ENCODE measurements at regions not wholly inside any gene's neighbourhood (a gene's known extent, or its start where the extent isn't known, plus 50 kb on each side); places are given as distances from the start of the nearest gene placed in this dataset.

GRCh38 chr9:11828201-11828600, 865.0 kb upstream of the TYRP1 start:
- in situ Hi-C loops (cut with MboI; ENCODE audit: low sequenced_read_pairs): no loop called here
- no TSS peak for BruUV-seq (replicated peaks)
- H3K14ac ChIP-seq (replicated peaks; ENCODE audit: low read depth, low read length): no peak overlapping the region
- H4K5ac ChIP-seq (ENCODE audit: low read depth, low read length): no peak overlapping the region
- H2BK120ac ChIP-seq (ENCODE audit: low read depth, low read length): no peak overlapping the region
- H3K4me3 ChIP-seq (ENCODE audit: insufficient read depth, low read depth, low read length): no peak overlapping the region
- no peaks in the 10 kb centered on the region for H3K9me1 ChIP-seq (ENCODE audit: insufficient read depth, low read length)
- no peak overlapping the region for H2AK5ac ChIP-seq (ENCODE audit: low read depth, low read length)
- no peak overlapping the region for H2BK20ac ChIP-seq (ENCODE audit: low read depth, low read length)
- no peaks in the 10 kb centered on the region for H4K20me1 ChIP-seq (ENCODE audit: insufficient read depth, low read length)
- H4K8ac ChIP-seq (ENCODE audit: low read depth in 2 of 2, low read length in 2 of 2): no peak overlapping the region
- POLR2A ChIA-PET (ENCODE audit: unreplicated experiment): no interaction called here
- CTCF ChIA-PET: no interaction called here
- TF ChIP-seq POLR2A (IDR thresholded peaks at IDR 0.05; ENCODE audit: low read depth, low read length): no peak
- no peak for TF ChIP-seq MAFK (IDR thresholded peaks at IDR 0.05; ENCODE audit: low read depth, low read length)
- TF ChIP-seq RAD21 (IDR thresholded peaks at IDR 0.05; ENCODE audit: low read length): no peak
- TF ChIP-seq FOS (IDR thresholded peaks at IDR 0.05; ENCODE audit: low read depth, low read length): no peak
- no peak for TF ChIP-seq MXI1 (IDR thresholded peaks at IDR 0.05; ENCODE audit: borderline replicate concordance, low read depth, low read length)
- TF ChIP-seq CTCF (conservative IDR thresholded peaks at IDR 0.05; ENCODE audit: low read depth, low read length): no peak
- no peak for TF ChIP-seq CEBPB (IDR thresholded peaks at IDR 0.05; ENCODE audit: low read depth, low read length)
- TF ChIP-seq CHD1 (IDR thresholded peaks at IDR 0.05; ENCODE audit: low read depth, low read length): no peak
- no peak for TF ChIP-seq RFX5 (IDR thresholded peaks at IDR 0.05; ENCODE audit: low read depth, low read length)
- no peak for ATAC-seq (ENCODE audit: low read depth)
- no peak overlapping the region for H3K18ac ChIP-seq (ENCODE audit: low read depth, low read length)
- H3K4me1 ChIP-seq (ENCODE audit: control insufficient read depth, insufficient read depth, low read length): no peaks in the 10 kb centered on the region
- dilution Hi-C loops (cut with HindIII; ENCODE audit: low sequenced_read_pairs, unreplicated experiment): no loop called here
- no peak overlapping the region for H2AK9ac ChIP-seq (replicated peaks; ENCODE audit: low read depth, low read length, poor library complexity)
- H3K27me3 ChIP-seq (ENCODE audit: control insufficient read depth, insufficient read depth, low read length): no peaks in the 10 kb centered on the region
- no peak overlapping the region for H2BK15ac ChIP-seq (ENCODE audit: low read depth, low read length)
- H2AFZ ChIP-seq (replicated peaks; ENCODE audit: low read length, poor library complexity): no peak overlapping the region
- no peaks in the 10 kb centered on the region for H3K9me3 ChIP-seq (ENCODE audit: control insufficient read depth, insufficient read depth, low read length)
- no peaks in the 10 kb centered on the region for H3K79me1 ChIP-seq (ENCODE audit: low read depth in 1 of 2, low read length in 2 of 2)
- H3K9ac ChIP-seq (ENCODE audit: low read depth, low read length): no peak overlapping the region
- DNase-seq: no peak
- H3K4me2 ChIP-seq (ENCODE audit: low read depth, low read length): no peak overlapping the region
- H4K91ac ChIP-seq (ENCODE audit: insufficient read depth, low read depth, low read length): no peak overlapping the region
- WGBS, 2 experiments (ENCODE audit: extremely low coverage in 2 of 2, insufficient read length in 1 of 2): no CpG with 5 or more reads among the region's 3 CpGs
- no peak overlapping the region for H3K56ac ChIP-seq (ENCODE audit: extremely low read depth, insufficient read depth, low read length)
- intact Hi-C loops (cut with micrococcal nuclease): no loop called here
- no peak overlapping the region for H3K27ac ChIP-seq (ENCODE audit: insufficient read depth, low read length)
- no peak overlapping the region for H3K4ac ChIP-seq (ENCODE audit: low read depth, low read length)
- no peak overlapping the region for H2BK5ac ChIP-seq (ENCODE audit: low read depth, low read length, poor library complexity, severe bottlenecking)
- no peaks in the 10 kb centered on the region for H3K36me3 ChIP-seq (ENCODE audit: control insufficient read depth, insufficient read depth, low read length)
- H3K23ac ChIP-seq (ENCODE audit: low read depth, low read length): no peak overlapping the region

Data from IMR-90 (cell line).